GM18507 (cell line): ENCODE measurements at regions not wholly inside any gene's neighbourhood (a gene's known extent, or its start where the extent isn't known, plus 50 kb on each side); places are given as distances from the start of the nearest gene placed in this dataset.
"Not testable (repeated sequence)": the region's sequence is repeated elsewhere in the genome, so short reads cannot be mapped to it uniquely, and the experiment has no call there.

ENCODE experiments used
- DNase-seq: peaks from one replicate; pipeline ENCODE4 v3.0.0; 2011; ENCODE audit warnings: low read depth; ENCODE audit not compliant: insufficient read length; ENCODE audit errors: extremely low spot score
- FAIRE-seq: peaks from 2 replicates; lab custom pipeline; 2011; peaks lifted over from hg19 to GRCh38; lab: Jason Lieb, UNC

GRCh38 chr16:17962726-17963125, 373.8 kb downstream of the NPIPA8 start:
- FAIRE-seq = no peak
- DNase-seq = no peak

GRCh38 chr16:17961822-17962221, 374.7 kb downstream of the NPIPA8 start:
- not testable (repeated sequence) for DNase-seq, FAIRE-seq

- DNase-seq = no peak
- FAIRE-seq = no peak
These were observed 385.2 kb downstream of the NPIPA8 start for GRCh38 chr16:17951378-17951777.

- FAIRE-seq = no peak
- no peak for DNase-seq
These were observed 386.6 kb downstream of the NPIPA8 start for GRCh38 chr16:17949982-17950250.

GRCh38 chr16:17949141-17949981, 387.2 kb downstream of the NPIPA8 start:
- DNase-seq (no peak), FAIRE-seq (no peak)

- DNase-seq (no peak), FAIRE-seq (no peak)
These were observed 388.9 kb downstream of the NPIPA8 start for GRCh38 chr16:17947637-17948036.

- no peak for DNase-seq
- FAIRE-seq = no peak
These were observed 389.4 kb downstream of the NPIPA8 start for GRCh38 chr16:17947165-17947564.

- DNase-seq = no peak
These were observed 391.4 kb downstream of the NPIPA8 start for GRCh38 chr16:17945080-17945601.

GRCh38 chr16:17944345-17944744, 392.2 kb downstream of the NPIPA8 start:
- FAIRE-seq (no peak), DNase-seq (no peak)

More at GRCh38 chr16:17945080-17945601, 391.4 kb downstream of the NPIPA8 start:
- no peak for FAIRE-seq

GRCh38 chr16:17942067-17942466, 394.5 kb downstream of the NPIPA8 start:
- no peak for FAIRE-seq
- no peak for DNase-seq

GRCh38 chr16:17940584-17941364, 395.8 kb downstream of the NPIPA8 start:
- FAIRE-seq = no peak

GRCh38 chr16:17939723-17940122, 396.8 kb downstream of the NPIPA8 start:
- DNase-seq (no peak), FAIRE-seq (no peak)

More at GRCh38 chr16:17940584-17941364, 395.8 kb downstream of the NPIPA8 start:
- no peak for DNase-seq

- peak; percentile 87 for FAIRE-seq
- DNase-seq = no peak
These were observed 397.4 kb downstream of the NPIPA8 start for GRCh38 chr16:17939122-17939536.

- DNase-seq (no peak), FAIRE-seq (no peak)
These were observed 398.0 kb downstream of the NPIPA8 start for GRCh38 chr16:17938546-17938945.

GRCh38 chr16:17936766-17937402, 399.7 kb downstream of the NPIPA8 start:
- no peak for FAIRE-seq

GRCh38 chr16:17930280-17930679, 406.3 kb downstream of the NPIPA8 start:
- DNase-seq (no peak), FAIRE-seq (no peak)

More at GRCh38 chr16:17936766-17937402, 399.7 kb downstream of the NPIPA8 start:
- DNase-seq = no peak

GRCh38 chr16:17926866-17927399, 409.6 kb downstream of the NPIPA8 start:
- no peak for DNase-seq
- FAIRE-seq = no peak

- no peak for FAIRE-seq
These were observed 410.1 kb downstream of the NPIPA8 start for GRCh38 chr16:17926461-17926860.

GRCh38 chr16:17925761-17926160, 410.8 kb downstream of the NPIPA8 start:
- no peak for DNase-seq
- FAIRE-seq = no peak

More at GRCh38 chr16:17926461-17926860, 410.1 kb downstream of the NPIPA8 start:
- no peak for DNase-seq
